Upper lobe of left lung (tissue), 6 donors: ENCODE measurements at regions not wholly inside any gene's neighbourhood (a gene's known extent, or its start where the extent isn't known, plus 50 kb on each side); places are given as distances from the start of the nearest gene placed in this dataset.

Experiments used
- ATAC-seq, 2 donors: fragments of 200-7000 bp; cut with Tn5 transposase; one replicate each; pipeline ENCODE4 v1.9.1; 2022; ENCODE audit warnings: mild to moderate bottlenecking in 2 of 2, moderate library complexity in 2 of 2; ENCODE audit not compliant: low FRiP score in 2 of 2
- DNase-seq, 2 donors: peaks; one replicate each; pipeline ENCODE4 v3.0.0-alpha.2; 2019 to 2020
- H3K27ac ChIP-seq, 4 donors: fragments of 200-600 bp; sonication (generic); one replicate each; pipeline ENCODE4 v1.5.1; 2016 to 2019
- H3K27me3 ChIP-seq, 4 donors: fragments of 200-600 bp; sonication (generic); one replicate each; pipeline ENCODE4 v1.5.1; 2017 to 2019
- H3K36me3 ChIP-seq, 4 donors: fragments of 200-600 bp; sonication (generic); one replicate each; pipeline ENCODE4 v1.5.1; 2016 to 2019
- H3K4me1 ChIP-seq, 4 donors: fragments of 200-600 bp; sonication (generic); one replicate each; pipeline ENCODE4 v1.5.1; 2018 to 2019
- H3K4me3 ChIP-seq, 4 donors: fragments of 200-600 bp; sonication (generic); one replicate each; pipeline ENCODE4 v1.5.1; 2017 to 2019; ENCODE audit warnings: mild to moderate bottlenecking in 2 of 4, moderate library complexity in 1 of 4
- H3K9me3 ChIP-seq, 4 donors: fragments of 200-600 bp; sonication (generic); one replicate each; pipeline ENCODE4 v1.5.1; 2018 to 2019
- CTCF ChIP-seq, 6 experiments: fragments of 450-650 bp in 4 of 6; fragments of 200-600 bp in 2 of 6; sonication (generic) in 2 of 6; IDR thresholded peaks; one replicate each; pipeline ENCODE4 v1.5.1; 2016 to 2019; ENCODE audit warnings: antibody characterized with exemption in 6 of 6
- EP300 ChIP-seq, 4 donors: sonication (generic); formaldehyde crosslinking; IDR thresholded peaks; one replicate each; pipeline ENCODE4 v1.5.1; 2017; ENCODE audit warnings: antibody characterized with exemption in 4 of 4, control low read depth in 2 of 4
- POLR2A ChIP-seq, 4 donors: fragments of 450-650 bp; IDR thresholded peaks; one replicate each; pipeline ENCODE4 v1.5.1; 2016 to 2017; ENCODE audit warnings: antibody characterized with exemption in 4 of 4, mild to moderate bottlenecking in 2 of 4
- POLR2AphosphoS5 ChIP-seq, 2 donors: sonication (generic); formaldehyde crosslinking; IDR thresholded peaks; one replicate each; pipeline ENCODE4 v1.5.1; 2017; ENCODE audit warnings: antibody characterized with exemption in 2 of 2
- WGBS, 2 donors: methylation state at CpG; one replicate each; pipeline ENCODE4 v1.1.5; 2017 to 2018; 5-methylcytosine and 5-hydroxymethylcytosine counted together
- donor health status: DM: no; HTN: no; CAD: no; lungs with moderate emphysema.
- donor health status: DM: no; HTN: yes; CAD: no; lungs with severe emphysema.

DNA sequence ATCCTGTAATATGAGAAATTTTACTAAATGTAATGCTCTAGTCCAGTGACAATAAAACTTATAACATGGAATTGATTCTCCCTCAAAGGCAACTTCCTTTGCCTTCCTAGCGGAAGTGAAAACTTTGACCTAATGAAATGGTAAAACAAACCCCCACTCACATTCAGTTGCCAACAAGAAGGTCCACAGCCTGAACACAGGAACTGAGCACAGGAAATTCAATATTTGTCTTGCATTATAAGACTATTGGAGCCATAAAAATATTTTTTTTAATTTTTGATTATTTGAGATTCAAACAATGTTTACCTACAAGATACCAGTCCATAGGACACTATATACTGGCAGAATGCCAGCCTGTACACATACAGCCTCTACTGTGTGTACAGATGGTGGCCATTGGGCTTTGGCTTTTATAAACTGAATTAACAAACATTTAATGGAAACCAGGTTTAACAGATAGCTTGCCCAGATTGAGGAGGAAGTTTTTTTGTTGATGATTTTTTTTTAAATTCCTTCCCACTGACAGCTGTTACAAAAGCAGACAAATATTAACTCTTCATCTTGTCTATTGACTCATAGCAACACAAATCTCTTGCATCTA lies 481.5 kb upstream of the JAG1 start:
- no peak for ATAC-seq
- no peak for DNase-seq
- no peaks in the 10 kb centered on the region for H3K9me3 ChIP-seq
- H3K4me1 ChIP-seq, result peaks cover 0 to 6% (median 4%) of the 10 kb centered on the region in 4 donors
- TF ChIP-seq POLR2A (IDR thresholded peaks at IDR 0.05) (no peak), POLR2AphosphoS5 (IDR thresholded peaks at IDR 0.05) (no peak), CTCF (IDR thresholded peaks at IDR 0.05) (no peak), EP300 (IDR thresholded peaks at IDR 0.05) (no peak)
- H3K27ac ChIP-seq, result no peak overlapping the region
- H3K27me3 ChIP-seq, result no peaks in the 10 kb centered on the region
- WGBS, 2 donors, result 38 to 43% methylated on average over 1 of the region's 1 CpG
- no peak overlapping the region for H3K4me3 ChIP-seq
- no peaks in the 10 kb centered on the region for H3K36me3 ChIP-seq

- no peak overlapping the region for H3K4me3 ChIP-seq
- no peak for DNase-seq
- WGBS, 2 donors, result 90 to 93% methylated on average over 3 of the region's 3 CpGs
- no peaks in the 10 kb centered on the region for H3K27me3 ChIP-seq
- no peaks in the 10 kb centered on the region for H3K9me3 ChIP-seq
- no peak for ATAC-seq
- no peaks in the 10 kb centered on the region for H3K36me3 ChIP-seq
- TF ChIP-seq POLR2A (IDR thresholded peaks at IDR 0.05) (no peak), CTCF (IDR thresholded peaks at IDR 0.05) (no peak), POLR2AphosphoS5 (IDR thresholded peaks at IDR 0.05) (no peak), EP300 (IDR thresholded peaks at IDR 0.05) (no peak)
- peaks cover 0 to 6% (median 4%) of the 10 kb centered on the region in 4 donors for H3K4me1 ChIP-seq
- H3K27ac ChIP-seq, result no peak overlapping the region
These were observed 483.1 kb upstream of the JAG1 start for GRCh38 chr20:11156922-11157321.

DNA sequence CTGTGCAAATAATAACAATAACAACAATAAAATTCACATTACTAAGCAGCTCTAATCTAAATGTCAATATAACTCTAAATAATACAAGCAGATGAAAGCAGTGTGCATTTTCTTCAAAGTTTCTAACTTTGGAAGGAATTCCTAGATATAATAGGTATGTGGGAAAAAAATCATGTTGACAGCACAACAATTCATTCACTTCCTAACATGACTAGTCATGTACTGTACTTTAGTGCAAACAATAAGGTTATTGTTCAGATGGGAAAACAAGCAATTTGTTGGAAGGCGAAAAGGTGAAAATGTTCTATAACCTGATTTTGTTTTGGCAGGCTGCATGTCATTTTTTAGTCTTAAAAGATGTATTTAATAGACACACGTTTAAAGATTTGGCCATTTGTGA lies 484.3 kb upstream of the JAG1 start:
- TF ChIP-seq POLR2A (IDR thresholded peaks at IDR 0.05) (no peak), CTCF (IDR thresholded peaks at IDR 0.05) (no peak), POLR2AphosphoS5 (IDR thresholded peaks at IDR 0.05) (no peak), EP300 (IDR thresholded peaks at IDR 0.05) (no peak)
- ATAC-seq (no peak), DNase-seq (no peak)
- Histone ChIP-seq H3K4me1 (peaks cover 0 to 6% (median 4%) of the 10 kb centered on the region in 4 donors), H3K27me3 (no peaks in the 10 kb centered on the region), H3K9me3 (no peaks in the 10 kb centered on the region), H3K27ac (no peak overlapping the region), H3K36me3 (no peaks in the 10 kb centered on the region), H3K4me3 (no peak overlapping the region)
- 68 to 70% methylated on average over 2 of the region's 2 CpGs for WGBS, 2 donors

GRCh38 chr20:11158589-11158988 lies 484.8 kb upstream of the JAG1 start:
- no peak for ATAC-seq
- Histone ChIP-seq H3K4me3 (no peak overlapping the region), H3K27ac (no peak overlapping the region), H3K27me3 (no peaks in the 10 kb centered on the region), H3K9me3 (no peaks in the 10 kb centered on the region), H3K4me1 (peaks cover 0 to 6% (median 4%) of the 10 kb centered on the region in 4 donors), H3K36me3 (no peaks in the 10 kb centered on the region)
- TF ChIP-seq CTCF (IDR thresholded peaks at IDR 0.05) (no peak), EP300 (IDR thresholded peaks at IDR 0.05) (no peak), POLR2AphosphoS5 (IDR thresholded peaks at IDR 0.05) (no peak), POLR2A (IDR thresholded peaks at IDR 0.05) (no peak)
- DNase-seq, result no peak
- 88 to 94% methylated on average over 2 of the region's 2 CpGs for WGBS, 2 donors

GRCh38 chr20:11159728-11160127 lies 485.9 kb upstream of the JAG1 start:
- peak in 1 of 2 donors; percentile 26 for DNase-seq
- H3K27me3 ChIP-seq, result no peaks in the 10 kb centered on the region
- H3K4me3 ChIP-seq, result no peak overlapping the region
- WGBS, 2 donors, result 12 to 26% methylated on average over 6 of the region's 6 CpGs
- peaks cover 0 to 6% (median 4%) of the 10 kb centered on the region in 4 donors for H3K4me1 ChIP-seq
- H3K9me3 ChIP-seq, result no peaks in the 10 kb centered on the region
- peak; percentile 51 to 54 for ATAC-seq
- H3K27ac ChIP-seq, result no peak overlapping the region
- H3K36me3 ChIP-seq, result no peaks in the 10 kb centered on the region
- TF ChIP-seq CTCF (IDR thresholded peaks at IDR 0.05) (no peak), EP300 (IDR thresholded peaks at IDR 0.05) (no peak), POLR2A (IDR thresholded peaks at IDR 0.05) (no peak), POLR2AphosphoS5 (IDR thresholded peaks at IDR 0.05) (no peak)
